ENCODE measurements at regions not wholly inside any gene's neighbourhood (a gene's known extent, or its start where the extent isn't known, plus 50 kb on each side); places are given as distances from the start of the nearest gene placed in this dataset.

GRCh38 chr10:131829156-131829930 lies 71.5 kb upstream of the PPP2R2D start:
- TF ChIP-seq CTCF (IDR thresholded peaks at IDR 0.05; ENCODE audit: low read depth, low read length) (no peak), POLR2A (IDR thresholded peaks at IDR 0.05; ENCODE audit: extremely low read depth, insufficient read length) (no peak), MAX (IDR thresholded peaks at IDR 0.05; ENCODE audit: low read depth, low read length) (no peak), MYC (IDR thresholded peaks at IDR 0.05; ENCODE audit: low read depth, low read length) (no peak)

All from NB4 (cell line).